Endothelial cell of umbilical vein (primary cell): ENCODE measurements at regions not wholly inside any gene's neighbourhood (a gene's known extent, or its start where the extent isn't known, plus 50 kb on each side); places are given as distances from the start of the nearest gene placed in this dataset.

Experiments used
- BruUV-seq: library from RNA; stranded (reverse); fragments of 400-500 nt; replicated peaks from 2 replicates; lab custom pipeline; 2021; lab: Mats Ljungman, UMichigan
- CTCF ChIA-PET: fragments of 300-600, 350-600 bp; sonication (Branson Sonifier 250); formaldehyde crosslinking; loops from one replicate; lab custom pipeline; 2021; ENCODE audit warnings: antibody characterized with exemption, inconsistent platforms; lab: Charles Lee
- POLR2A ChIA-PET: fragments of 300-600, 350-600 bp; sonication (Branson Sonifier 250); formaldehyde crosslinking; loops from one replicate; lab custom pipeline; 2021; ENCODE audit warnings: antibody characterized with exemption, inconsistent platforms; lab: Charles Lee
- DNase-seq: peaks from one replicate; pipeline ENCODE4 v3.0.0-alpha.2; 2011; ENCODE audit warnings: low read depth, low spot score
- FAIRE-seq: peaks from 2 replicates; lab custom pipeline; 2011; peaks lifted over from hg19 to GRCh38; lab: Jason Lieb, UNC
- H2AFZ ChIP-seq: 2 replicates; pipeline ENCODE4 v1.6.0; 2012; ENCODE audit warnings: low read depth, low read length, control low read depth, inconsistent platforms
- H3K27ac ChIP-seq: 2 replicates; pipeline ENCODE4 v1.5.1; 2011; ENCODE audit warnings: low read depth, mild to moderate bottlenecking, control low read depth, low read length, moderate library complexity; ENCODE audit not compliant: insufficient read depth
- H3K27me3 ChIP-seq, 2 experiments: 2 replicates each; pipeline versions ENCODE4 v1.6.0 to v1.6.1; 2011; ENCODE audit warnings: low read length in 2 of 2, mixed read lengths in 1 of 2; ENCODE audit not compliant: control insufficient read depth in 2 of 2, insufficient read depth in 2 of 2
- H3K36me3 ChIP-seq, 2 experiments: 2 replicates in 1 of 2; 3 replicates in 1 of 2; pipeline ENCODE4 v1.5.1; 2011; ENCODE audit warnings: low read length in 2 of 2, mild to moderate bottlenecking in 1 of 2, moderate library complexity in 1 of 2; ENCODE audit not compliant: control insufficient read depth in 2 of 2, insufficient read depth in 2 of 2; ENCODE audit errors: extremely low read depth in 1 of 2
- H3K4me1 ChIP-seq: 3 replicates; pipeline ENCODE4 v1.5.1; 2011; ENCODE audit warnings: mild to moderate bottlenecking, low read length; ENCODE audit not compliant: control insufficient read depth, insufficient read depth; ENCODE audit errors: extremely low read depth
- H3K4me2 ChIP-seq: 2 replicates; pipeline ENCODE4 v1.6.1; 2011; ENCODE audit warnings: low read length, control low read depth, mixed read lengths; ENCODE audit not compliant: insufficient read depth
- H3K4me3 ChIP-seq, 3 experiments: fragments of 200-600 bp in 1 of 3; sonication (generic), shearing (Covaris generic) in 1 of 3; replicated peaks in 1 of 3; 2 replicates each; pipeline ENCODE4 v1.5.1; 2011 to 2016; ENCODE audit warnings: control low read depth in 3 of 3, low read length in 3 of 3, mild to moderate bottlenecking in 2 of 3, inconsistent platforms in 1 of 3, low read depth in 1 of 3, moderate library complexity in 1 of 3; ENCODE audit not compliant: insufficient read depth in 1 of 3
- H3K79me2 ChIP-seq: 2 replicates; pipeline ENCODE4 v1.6.0; 2012; ENCODE audit warnings: low read length, inconsistent platforms; ENCODE audit not compliant: control insufficient read depth, insufficient read depth
- H3K9ac ChIP-seq: replicated peaks from 2 replicates; pipeline ENCODE3; 2011; ENCODE audit warnings: low read length, control low read depth; ENCODE audit not compliant: insufficient read depth; ENCODE audit errors: extremely low read depth
- H3K9me1 ChIP-seq: replicated peaks from 3 replicates; pipeline ENCODE4 v1.6.0; 2011; ENCODE audit warnings: mild to moderate bottlenecking, low read length; ENCODE audit not compliant: control insufficient read depth, insufficient read depth; ENCODE audit errors: extremely low read depth
- H3K9me3 ChIP-seq: replicated peaks from 2 replicates; pipeline ENCODE4 v1.5.1; 2012; ENCODE audit warnings: low read length, inconsistent platforms; ENCODE audit not compliant: control insufficient read depth, insufficient read depth
- H4K20me1 ChIP-seq: replicated peaks from 2 replicates; pipeline ENCODE3; 2011; ENCODE audit warnings: mild to moderate bottlenecking, low read length; ENCODE audit not compliant: control insufficient read depth, insufficient read depth; ENCODE audit errors: extremely low read depth
- CTCF ChIP-seq, 2 donors: IDR thresholded peaks; 1 replicate in 1 of 2; 2 replicates in 1 of 2; pipeline ENCODE4 v1.5.1; 2011; ENCODE audit warnings: low read length in 2 of 2, mild to moderate bottlenecking in 2 of 2, moderate library complexity in 2 of 2, control low read depth in 1 of 2, inconsistent platforms in 1 of 2, low read depth in 1 of 2; ENCODE audit not compliant: insufficient read depth in 1 of 2; ENCODE audit errors: extremely low read depth in 1 of 2
- EZH2 ChIP-seq: IDR thresholded peaks from 2 replicates; pipeline ENCODE4 v1.6.1; 2012; ENCODE audit warnings: borderline replicate concordance, low read depth, mild to moderate bottlenecking, moderate library complexity, low read length, inconsistent platforms; ENCODE audit not compliant: severe bottlenecking
- FOS ChIP-seq: IDR thresholded peaks from 2 replicates; pipeline ENCODE4 v1.6.1; 2011; ENCODE audit warnings: mild to moderate bottlenecking, low read length, moderate library complexity, borderline replicate concordance; ENCODE audit not compliant: insufficient read depth
- GATA2 ChIP-seq: IDR thresholded peaks from 2 replicates; pipeline ENCODE4 v1.7.0; 2011; ENCODE audit warnings: low read depth, mild to moderate bottlenecking, moderate library complexity, mixed read lengths, low read length; ENCODE audit not compliant: insufficient read length, insufficient read depth
- JUN ChIP-seq: IDR thresholded peaks from 2 replicates; pipeline ENCODE4 v1.6.1; 2011; ENCODE audit warnings: borderline replicate concordance, low read depth; ENCODE audit not compliant: insufficient read length, insufficient read depth
- MAX ChIP-seq: IDR thresholded peaks from 2 replicates; pipeline ENCODE4 v1.6.1; 2011; ENCODE audit not compliant: insufficient read depth, insufficient read length
- MYC ChIP-seq: IDR thresholded peaks from one replicate; pipeline ENCODE4 v1.6.1; 2011; ENCODE audit warnings: mild to moderate bottlenecking, low read depth, low read length
- POLR2A ChIP-seq: IDR thresholded peaks from 2 replicates; pipeline ENCODE4 v1.6.1; 2012; ENCODE audit warnings: low read depth, mild to moderate bottlenecking, control low read depth, low read length
- POLR2AphosphoS5 ChIP-seq: IDR thresholded peaks from 2 replicates; pipeline ENCODE4 v1.6.1; 2012; ENCODE audit warnings: low read depth, mild to moderate bottlenecking, control low read depth, low read length, moderate library complexity; ENCODE audit not compliant: insufficient read depth
- dilution Hi-C: fragments of 300-500 bp; cut with MboI; formaldehyde crosslinking; loops from one replicate; pipeline ENCODE4 v1.15.0; 2019; ENCODE audit warnings: low sequenced_read_pairs; ENCODE audit not compliant: extremely low pct_ligation_motif_present
- intact Hi-C: fragments of 100-400 bp; cut with micrococcal nuclease; formaldehyde crosslinking; loops from one replicate; pipeline ENCODE4 v1.10.0; 2022

DNA sequence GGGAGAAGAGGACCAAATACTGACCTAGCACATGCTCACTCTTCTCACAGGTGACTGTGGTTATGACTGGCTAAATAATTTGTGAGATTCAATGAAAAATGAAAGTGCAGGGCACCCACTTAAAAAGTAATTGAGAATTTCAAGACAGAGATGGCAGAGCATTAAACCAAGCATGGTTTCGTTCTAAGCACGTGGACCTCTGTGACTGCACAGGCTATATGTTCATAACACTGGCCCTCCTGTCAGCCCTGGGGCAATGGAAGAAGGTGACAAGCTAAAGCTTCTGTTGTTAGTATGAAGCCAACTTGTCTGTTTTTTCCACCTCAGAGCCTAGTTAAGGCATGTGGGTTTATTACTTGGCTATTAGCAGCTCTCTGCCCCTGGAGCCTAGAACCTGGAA is 130.9 kb downstream of the FASLG start:
- ChIA-PET CTCF (interaction anchor here (1.4 kb wide), 1 partner anchor 11 kb away, joined by 3 read pairs; no protein-coding TSS in a partner anchor), POLR2A (no interaction called here)
- no peaks in the 10 kb centered on the region for H4K20me1 ChIP-seq
- no peaks in the 10 kb centered on the region for H3K9me3 ChIP-seq
- H3K4me2 ChIP-seq: no peak overlapping the region
- H3K9me1 ChIP-seq: no peaks in the 10 kb centered on the region
- no TSS peak for BruUV-seq
- H3K4me3 ChIP-seq: no peak overlapping the region
- H2AFZ ChIP-seq: no peak overlapping the region
- DNase-seq (no peak), FAIRE-seq (no peak)
- intact Hi-C loops: no loop called here
- TF ChIP-seq JUN (no peak), POLR2A (no peak), CTCF (IDR thresholded peaks at IDR 0.05; ENCODE audit: extremely low read depth in 1 of 2, insufficient read depth in 1 of 2, low read depth in 1 of 2, low read length in 2 of 2) (no peak), GATA2 (no peak), MYC (no peak), EZH2 (no peak), FOS (no peak), MAX (no peak), POLR2AphosphoS5 (no peak)
- H3K27ac ChIP-seq: no peak overlapping the region
- H3K79me2 ChIP-seq: no peaks in the 10 kb centered on the region
- no peaks in the 10 kb centered on the region for H3K27me3 ChIP-seq
- dilution Hi-C loops: no loop called here
- no peaks in the 10 kb centered on the region for H3K4me1 ChIP-seq
- H3K9ac ChIP-seq: no peak overlapping the region
- no peaks in the 10 kb centered on the region for H3K36me3 ChIP-seq
